H1 (cell line): ENCODE measurements at regions not wholly inside any gene's neighbourhood (a gene's known extent, or its start where the extent isn't known, plus 50 kb on each side); places are given as distances from the start of the nearest gene placed in this dataset.

ENCODE experiments used
- CTCF ChIA-PET: fragments of 300-600 bp; sonication (Branson Sonifier 250); formaldehyde crosslinking; loops from one replicate; lab custom pipeline; 2021; ENCODE audit not compliant: partially characterized antibody; lab: Charles Lee
- POLR2A ChIA-PET: fragments of 300-600 bp; sonication (Branson Sonifier 250); formaldehyde crosslinking; loops from one replicate; lab custom pipeline; 2021; ENCODE audit warnings: inconsistent platforms; ENCODE audit not compliant: partially characterized antibody; lab: Charles Lee
- DNase-seq, 2 experiments: peaks; one replicate each; pipeline versions ENCODE4 v3.0.0 to v3.0.0-alpha.2; 2010 to 2022; ENCODE audit warnings: low spot score in 2 of 2, low read depth in 1 of 2, mixed read lengths in 1 of 2
- FAIRE-seq: peaks from 2 replicates; lab custom pipeline; 2011; peaks lifted over from hg19 to GRCh38; lab: Jason Lieb, UNC
- H2AFZ ChIP-seq: 2 replicates; pipeline ENCODE4 v1.8.1; 2012; ENCODE audit warnings: low read length, inconsistent platforms
- H2AK5ac ChIP-seq: 2 replicates; pipeline ENCODE4 v1.6.1; 2013; ENCODE audit warnings: low read depth, low read length
- H2BK120ac ChIP-seq: replicated peaks from 2 replicates; pipeline ENCODE3; 2013; ENCODE audit warnings: low read depth, low read length, inconsistent platforms
- H2BK12ac ChIP-seq: 2 replicates; pipeline ENCODE4 v1.6.1; 2013; ENCODE audit warnings: low read depth, low read length
- H2BK15ac ChIP-seq: 2 replicates; pipeline ENCODE4 v1.6.1; 2013; ENCODE audit warnings: low read length
- H2BK20ac ChIP-seq: 2 replicates; pipeline ENCODE4 v1.6.1; 2013; ENCODE audit warnings: low read length
- H2BK5ac ChIP-seq: 2 replicates; pipeline ENCODE4 v1.6.1; 2013; ENCODE audit warnings: low read depth, low read length
- H3K14ac ChIP-seq: 2 replicates; pipeline ENCODE4 v1.6.1; 2013; ENCODE audit warnings: inconsistent platforms; ENCODE audit not compliant: insufficient read length
- H3K18ac ChIP-seq: 2 replicates; pipeline ENCODE4 v1.6.1; 2013; ENCODE audit warnings: low read length; ENCODE audit errors: extremely low read depth
- H3K23ac ChIP-seq: 2 replicates; pipeline ENCODE4 v1.6.1; 2013; ENCODE audit warnings: inconsistent platforms; ENCODE audit not compliant: insufficient read length
- H3K23me2 ChIP-seq: 2 replicates; pipeline ENCODE4 v1.6.1; 2013; ENCODE audit warnings: low read depth, low read length
- H3K27ac ChIP-seq: 2 replicates; pipeline ENCODE4 v1.6.1; 2011; ENCODE audit warnings: low read depth, low read length, inconsistent platforms
- H3K27me3 ChIP-seq, 4 experiments: replicated peaks in 1 of 4; 1 replicate in 1 of 4; 2 replicates in 3 of 4; pipeline versions ENCODE4 v1.6.1 to v1.8.1; 2011 to 2013; ENCODE audit warnings: low read length in 3 of 4, mild to moderate bottlenecking in 3 of 4, inconsistent platforms in 2 of 4, mixed read lengths in 2 of 4, moderate library complexity in 1 of 4; ENCODE audit not compliant: control insufficient read depth in 3 of 4, insufficient read depth in 3 of 4; ENCODE audit errors: extremely low read depth in 1 of 4
- H3K36me3 ChIP-seq, 4 experiments: 2 replicates each; pipeline versions ENCODE4 v1.6.1 to v1.8.1; 2011 to 2013; ENCODE audit warnings: mild to moderate bottlenecking in 4 of 4, low read length in 3 of 4, moderate library complexity in 2 of 4, control low read depth in 1 of 4, inconsistent platforms in 1 of 4; ENCODE audit not compliant: insufficient read depth in 4 of 4, control insufficient read depth in 2 of 4
- H3K4ac ChIP-seq: replicated peaks from 2 replicates; pipeline ENCODE3; 2013; ENCODE audit warnings: low read length, low read depth, mixed read lengths, inconsistent platforms; ENCODE audit not compliant: insufficient read length
- H3K4me1 ChIP-seq, 4 experiments: replicated peaks in 1 of 4; 1 replicate in 1 of 4; 2 replicates in 3 of 4; pipeline versions ENCODE4 v1.6.1 to v1.8.1; 2011 to 2013; ENCODE audit warnings: low read length in 3 of 4, inconsistent platforms in 2 of 4, mixed read lengths in 1 of 4; ENCODE audit not compliant: insufficient read depth in 4 of 4, control insufficient read depth in 3 of 4
- H3K4me2 ChIP-seq, 2 experiments: 2 replicates each; pipeline versions ENCODE4 v1.6.1 to v1.8.1; 2011 to 2013; ENCODE audit warnings: low read depth in 2 of 2, low read length in 2 of 2, control low read depth in 1 of 2, inconsistent platforms in 1 of 2, mild to moderate bottlenecking in 1 of 2; ENCODE audit not compliant: insufficient read depth in 1 of 2
- H3K4me3 ChIP-seq, 4 experiments: fragments of 200-600, 300-600 bp in 1 of 4; sonication (generic), shearing (Covaris generic), sonication (Bioruptor Twin) in 1 of 4; 2 replicates each; pipeline versions ENCODE4 v1.5.1 to v1.8.1; 2011 to 2016; ENCODE audit warnings: low read length in 4 of 4, low read depth in 3 of 4, control low read depth in 2 of 4, inconsistent platforms in 2 of 4, mild to moderate bottlenecking in 2 of 4, mixed read lengths in 1 of 4, moderate library complexity in 1 of 4; ENCODE audit not compliant: insufficient read depth in 2 of 4; ENCODE audit errors: extremely low read depth in 1 of 4
- H3K56ac ChIP-seq: replicated peaks from 2 replicates; pipeline ENCODE3; 2013; ENCODE audit warnings: low read depth, mild to moderate bottlenecking, mixed read lengths, low read length, inconsistent platforms; ENCODE audit not compliant: insufficient read length
- H3K79me1 ChIP-seq: 2 replicates; pipeline ENCODE4 v1.6.1; 2013; ENCODE audit warnings: low read depth, low read length, control low read depth
- H3K79me2 ChIP-seq, 2 experiments: 2 replicates each; pipeline versions ENCODE4 v1.6.1 to v1.8.1; 2012 to 2013; ENCODE audit warnings: low read length in 2 of 2, mild to moderate bottlenecking in 2 of 2, inconsistent platforms in 1 of 2; ENCODE audit not compliant: insufficient read depth in 2 of 2, control insufficient read depth in 1 of 2
- H3K9ac ChIP-seq, 4 experiments: replicated peaks in 1 of 4; 1 replicate in 1 of 4; 2 replicates in 3 of 4; pipeline versions ENCODE4 v1.6.1 to v1.8.1; 2011 to 2013; ENCODE audit warnings: low read depth in 3 of 4, low read length in 3 of 4, control low read depth in 2 of 4, mild to moderate bottlenecking in 2 of 4, moderate library complexity in 2 of 4, inconsistent platforms in 1 of 4; ENCODE audit errors: extremely low read depth in 1 of 4
- H3K9me3 ChIP-seq, 2 experiments: 2 replicates each; pipeline versions ENCODE4 v1.6.1 to v1.8.1; 2012 to 2013; ENCODE audit warnings: mild to moderate bottlenecking in 2 of 2, moderate library complexity in 2 of 2, control low read depth in 1 of 2, inconsistent platforms in 1 of 2, low read depth in 1 of 2, low read length in 1 of 2, mixed read lengths in 1 of 2; ENCODE audit not compliant: insufficient read depth in 2 of 2
- H4K20me1 ChIP-seq, 2 experiments: replicated peaks in 1 of 2; 2 replicates each; pipeline versions ENCODE3 to v1.8.1; 2011 to 2013; ENCODE audit warnings: inconsistent platforms in 2 of 2, low read length in 2 of 2, mild to moderate bottlenecking in 1 of 2; ENCODE audit not compliant: insufficient read depth in 2 of 2, control insufficient read depth in 1 of 2
- H4K5ac ChIP-seq: 2 replicates; pipeline ENCODE4 v1.6.1; 2013; ENCODE audit warnings: low read length, low read depth, mixed read lengths, inconsistent platforms; ENCODE audit not compliant: insufficient read length
- H4K8ac ChIP-seq: 2 replicates; pipeline ENCODE4 v1.8.0; 2013; ENCODE audit warnings: mild to moderate bottlenecking, moderate library complexity, low read length, inconsistent platforms; ENCODE audit not compliant: insufficient read depth; ENCODE audit errors: extremely low read depth
- H4K91ac ChIP-seq: replicated peaks from 2 replicates; pipeline ENCODE3; 2013; ENCODE audit warnings: low read length, mixed read lengths, inconsistent platforms; ENCODE audit not compliant: insufficient read length
- BCL11A ChIP-seq, 2 experiments: IDR thresholded peaks; one replicate each; pipeline ENCODE4 v1.6.1; 2011; ENCODE audit warnings: low read depth in 2 of 2, low read length in 2 of 2, mild to moderate bottlenecking in 2 of 2
- TF ChIP-seq, protein P1 (sequence below): fragments of 300-600 bp; sonication (generic); IDR thresholded peaks from 2 replicates; pipeline ENCODE4 v1.7.1; 2012; ENCODE audit warnings: low read length, moderate library complexity, mild to moderate bottlenecking, inconsistent platforms; ENCODE audit not compliant: insufficient replicate concordance

DNA sequence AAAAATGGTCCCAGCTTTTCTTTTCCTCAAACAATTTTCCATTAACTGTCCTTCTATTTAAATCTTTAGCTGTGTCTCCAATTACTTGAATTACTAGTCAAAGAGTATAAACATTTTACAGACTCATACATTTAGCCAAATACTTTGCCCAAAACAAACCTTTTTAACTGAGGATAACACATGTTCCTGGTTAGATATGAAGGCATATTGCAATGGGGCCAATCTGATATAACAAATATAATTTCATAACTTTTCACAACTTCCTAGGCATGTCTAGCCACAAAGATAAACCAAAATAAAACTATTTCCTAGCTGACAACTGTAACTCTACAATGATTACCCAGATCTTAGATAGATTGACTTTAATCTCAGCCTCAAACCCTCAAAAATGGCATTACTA lies 247.5 kb upstream of the ZNF521 start:
- ChIA-PET CTCF (interaction anchor here (0.6 kb wide), 1 partner anchor 1122 kb away, joined by 3 read pairs; no protein-coding TSS in a partner anchor), POLR2A (no interaction called here)
- Histone ChIP-seq H3K4me1 (no peaks in the 10 kb centered on the region), H3K79me2 (no peaks in the 10 kb centered on the region), H3K79me1 (no peaks in the 10 kb centered on the region), H3K23me2 (no peaks in the 10 kb centered on the region), H3K4me2 (no peak overlapping the region), H2AK5ac (no peak overlapping the region), H4K5ac (no peak overlapping the region), H3K9me3 (no peaks in the 10 kb centered on the region), H3K36me3 (no peaks in the 10 kb centered on the region), H3K18ac (no peak overlapping the region), H3K4ac (no peak overlapping the region), H3K9ac (no peak overlapping the region), H2BK20ac (no peak overlapping the region), H2BK5ac (no peak overlapping the region), H3K56ac (no peak overlapping the region), H3K27me3 (no peaks in the 10 kb centered on the region; a peak in 1 of 7 replicates), H3K14ac (no peak overlapping the region), H3K23ac (no peak overlapping the region), H2AFZ (no peak overlapping the region), H4K91ac (no peak overlapping the region), H2BK12ac (no peak overlapping the region), H4K20me1 (peaks cover 0 to 2% of the 10 kb centered on the region in 2 experiments), H4K8ac (no peak overlapping the region), H3K27ac (no peak overlapping the region), H2BK15ac (no peak overlapping the region), H2BK120ac (no peak overlapping the region), H3K4me3 (no peak overlapping the region)
- DNase-seq (no peak), FAIRE-seq (no peak)
- TF ChIP-seq, protein P1, sequence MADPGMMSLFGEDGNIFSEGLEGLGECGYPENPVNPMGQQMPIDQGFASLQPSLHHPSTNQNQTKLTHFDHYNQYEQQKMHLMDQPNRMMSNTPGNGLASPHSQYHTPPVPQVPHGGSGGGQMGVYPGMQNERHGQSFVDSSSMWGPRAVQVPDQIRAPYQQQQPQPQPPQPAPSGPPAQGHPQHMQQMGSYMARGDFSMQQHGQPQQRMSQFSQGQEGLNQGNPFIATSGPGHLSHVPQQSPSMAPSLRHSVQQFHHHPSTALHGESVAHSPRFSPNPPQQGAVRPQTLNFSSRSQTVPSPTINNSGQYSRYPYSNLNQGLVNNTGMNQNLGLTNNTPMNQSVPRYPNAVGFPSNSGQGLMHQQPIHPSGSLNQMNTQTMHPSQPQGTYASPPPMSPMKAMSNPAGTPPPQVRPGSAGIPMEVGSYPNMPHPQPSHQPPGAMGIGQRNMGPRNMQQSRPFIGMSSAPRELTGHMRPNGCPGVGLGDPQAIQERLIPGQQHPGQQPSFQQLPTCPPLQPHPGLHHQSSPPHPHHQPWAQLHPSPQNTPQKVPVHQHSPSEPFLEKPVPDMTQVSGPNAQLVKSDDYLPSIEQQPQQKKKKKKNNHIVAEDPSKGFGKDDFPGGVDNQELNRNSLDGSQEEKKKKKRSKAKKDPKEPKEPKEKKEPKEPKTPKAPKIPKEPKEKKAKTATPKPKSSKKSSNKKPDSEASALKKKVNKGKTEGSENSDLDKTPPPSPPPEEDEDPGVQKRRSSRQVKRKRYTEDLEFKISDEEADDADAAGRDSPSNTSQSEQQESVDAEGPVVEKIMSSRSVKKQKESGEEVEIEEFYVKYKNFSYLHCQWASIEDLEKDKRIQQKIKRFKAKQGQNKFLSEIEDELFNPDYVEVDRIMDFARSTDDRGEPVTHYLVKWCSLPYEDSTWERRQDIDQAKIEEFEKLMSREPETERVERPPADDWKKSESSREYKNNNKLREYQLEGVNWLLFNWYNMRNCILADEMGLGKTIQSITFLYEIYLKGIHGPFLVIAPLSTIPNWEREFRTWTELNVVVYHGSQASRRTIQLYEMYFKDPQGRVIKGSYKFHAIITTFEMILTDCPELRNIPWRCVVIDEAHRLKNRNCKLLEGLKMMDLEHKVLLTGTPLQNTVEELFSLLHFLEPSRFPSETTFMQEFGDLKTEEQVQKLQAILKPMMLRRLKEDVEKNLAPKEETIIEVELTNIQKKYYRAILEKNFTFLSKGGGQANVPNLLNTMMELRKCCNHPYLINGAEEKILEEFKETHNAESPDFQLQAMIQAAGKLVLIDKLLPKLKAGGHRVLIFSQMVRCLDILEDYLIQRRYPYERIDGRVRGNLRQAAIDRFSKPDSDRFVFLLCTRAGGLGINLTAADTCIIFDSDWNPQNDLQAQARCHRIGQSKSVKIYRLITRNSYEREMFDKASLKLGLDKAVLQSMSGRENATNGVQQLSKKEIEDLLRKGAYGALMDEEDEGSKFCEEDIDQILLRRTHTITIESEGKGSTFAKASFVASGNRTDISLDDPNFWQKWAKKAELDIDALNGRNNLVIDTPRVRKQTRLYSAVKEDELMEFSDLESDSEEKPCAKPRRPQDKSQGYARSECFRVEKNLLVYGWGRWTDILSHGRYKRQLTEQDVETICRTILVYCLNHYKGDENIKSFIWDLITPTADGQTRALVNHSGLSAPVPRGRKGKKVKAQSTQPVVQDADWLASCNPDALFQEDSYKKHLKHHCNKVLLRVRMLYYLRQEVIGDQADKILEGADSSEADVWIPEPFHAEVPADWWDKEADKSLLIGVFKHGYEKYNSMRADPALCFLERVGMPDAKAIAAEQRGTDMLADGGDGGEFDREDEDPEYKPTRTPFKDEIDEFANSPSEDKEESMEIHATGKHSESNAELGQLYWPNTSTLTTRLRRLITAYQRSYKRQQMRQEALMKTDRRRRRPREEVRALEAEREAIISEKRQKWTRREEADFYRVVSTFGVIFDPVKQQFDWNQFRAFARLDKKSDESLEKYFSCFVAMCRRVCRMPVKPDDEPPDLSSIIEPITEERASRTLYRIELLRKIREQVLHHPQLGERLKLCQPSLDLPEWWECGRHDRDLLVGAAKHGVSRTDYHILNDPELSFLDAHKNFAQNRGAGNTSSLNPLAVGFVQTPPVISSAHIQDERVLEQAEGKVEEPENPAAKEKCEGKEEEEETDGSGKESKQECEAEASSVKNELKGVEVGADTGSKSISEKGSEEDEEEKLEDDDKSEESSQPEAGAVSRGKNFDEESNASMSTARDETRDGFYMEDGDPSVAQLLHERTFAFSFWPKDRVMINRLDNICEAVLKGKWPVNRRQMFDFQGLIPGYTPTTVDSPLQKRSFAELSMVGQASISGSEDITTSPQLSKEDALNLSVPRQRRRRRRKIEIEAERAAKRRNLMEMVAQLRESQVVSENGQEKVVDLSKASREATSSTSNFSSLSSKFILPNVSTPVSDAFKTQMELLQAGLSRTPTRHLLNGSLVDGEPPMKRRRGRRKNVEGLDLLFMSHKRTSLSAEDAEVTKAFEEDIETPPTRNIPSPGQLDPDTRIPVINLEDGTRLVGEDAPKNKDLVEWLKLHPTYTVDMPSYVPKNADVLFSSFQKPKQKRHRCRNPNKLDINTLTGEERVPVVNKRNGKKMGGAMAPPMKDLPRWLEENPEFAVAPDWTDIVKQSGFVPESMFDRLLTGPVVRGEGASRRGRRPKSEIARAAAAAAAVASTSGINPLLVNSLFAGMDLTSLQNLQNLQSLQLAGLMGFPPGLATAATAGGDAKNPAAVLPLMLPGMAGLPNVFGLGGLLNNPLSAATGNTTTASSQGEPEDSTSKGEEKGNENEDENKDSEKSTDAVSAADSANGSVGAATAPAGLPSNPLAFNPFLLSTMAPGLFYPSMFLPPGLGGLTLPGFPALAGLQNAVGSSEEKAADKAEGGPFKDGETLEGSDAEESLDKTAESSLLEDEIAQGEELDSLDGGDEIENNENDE = no peak
- no peak for TF ChIP-seq BCL11A (IDR thresholded peaks at IDR 0.05; ENCODE audit: low read depth in 2 of 2, low read length in 2 of 2)
